Sciatic nerve (tissue), 2 donors: ENCODE measurements at regions not wholly inside any gene's neighbourhood (a gene's known extent, or its start where the extent isn't known, plus 50 kb on each side); places are given as distances from the start of the nearest gene placed in this dataset.
A peak's percentile ranks its signal among the peaks of the same experiment; 100 is the strongest.

ENCODE experiments used
- ATAC-seq: fragments of 200-7000 bp; cut with Tn5 transposase; one replicate; pipeline ENCODE4 v1.9.1; 2020; ENCODE audit warnings: mild to moderate bottlenecking, moderate library complexity
- DNase-seq: peaks from one replicate; pipeline ENCODE4 v3.0.0-alpha.2; 2020; ENCODE audit warnings: low spot score
- intact Hi-C: fragments of 100-400 bp; cut with DNase I; formaldehyde crosslinking; loops from one replicate; pipeline ENCODE4 v1.14.2; 2022
- donor health status: DM: no; HTN: no; CAD: no.
- donor health status: DM: no; HTN: no; CAD: no.

- ATAC-seq: peak; percentile 71
- no peak for DNase-seq
- intact Hi-C loops: no loop called here
Measured at GRCh38 chr6:169343886-169344749, 90.5 kb upstream of the THBS2 start.

- ATAC-seq (no peak), DNase-seq (no peak)
- intact Hi-C loops: no loop called here
Measured at GRCh38 chr6:169342710-169343109, 89.1 kb upstream of the THBS2 start.

- ATAC-seq (no peak), DNase-seq (no peak)
- intact Hi-C loops: no loop called here
Measured at GRCh38 chr6:169341706-169342105, 88.1 kb upstream of the THBS2 start.

DNA sequence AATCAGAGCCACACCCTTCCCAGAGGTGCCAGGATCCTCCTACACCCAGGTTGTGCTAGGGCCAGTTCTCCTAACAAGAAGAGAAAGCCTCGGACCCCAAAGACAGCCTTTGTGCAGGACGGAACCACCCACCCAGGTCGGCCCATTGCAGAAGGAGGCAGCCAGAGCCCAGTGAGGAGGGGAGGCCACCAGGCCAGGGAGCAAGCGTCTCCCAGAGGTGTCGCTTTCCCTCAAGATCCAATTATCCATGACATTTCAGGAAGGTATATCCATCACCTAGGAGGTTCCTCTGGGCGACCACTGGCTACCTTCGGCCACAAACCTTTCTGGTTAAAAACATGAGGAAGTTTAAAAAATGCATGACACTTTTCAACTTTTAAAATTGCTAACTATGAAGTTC is 87.4 kb upstream of the THBS2 start:
- ATAC-seq (no peak), DNase-seq (no peak)
- intact Hi-C loops: no loop called here

DNA sequence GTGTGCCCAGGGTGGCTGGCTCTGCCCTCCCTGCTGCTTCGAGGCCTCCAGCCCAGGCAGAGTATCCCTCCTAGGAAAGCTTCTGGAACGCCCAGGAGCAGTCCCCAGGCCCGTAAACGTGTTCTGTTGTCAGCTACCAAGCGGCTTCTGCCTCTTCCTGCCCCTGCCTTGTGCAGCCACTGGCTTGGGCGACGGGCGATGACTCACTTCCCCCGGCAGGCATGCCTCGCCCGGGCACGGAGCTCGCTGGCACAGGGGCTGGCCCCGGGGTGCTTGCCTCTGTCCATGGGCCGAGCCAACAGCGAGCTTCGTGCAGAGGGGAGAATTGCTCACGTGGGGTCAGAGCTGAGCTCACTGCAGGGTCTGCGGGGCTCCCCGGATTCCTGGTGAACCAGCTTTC is 86.7 kb upstream of the THBS2 start:
- ATAC-seq: no peak
- intact Hi-C loops: no loop called here

GRCh38 chr6:169339731-169340309 is 86.2 kb upstream of the THBS2 start:
- DNase-seq: no peak
- intact Hi-C loops: no loop called here
- ATAC-seq: no peak

More for the DNA sequence above, 86.7 kb upstream of the THBS2 start:
- no peak for DNase-seq

GRCh38 chr6:169339025-169339424 is 85.4 kb upstream of the THBS2 start:
- DNase-seq (no peak), ATAC-seq (no peak)
- intact Hi-C loops: no loop called here

GRCh38 chr6:169337886-169338445 is 84.3 kb upstream of the THBS2 start:
- DNase-seq: no peak
- intact Hi-C loops: no loop called here
- no peak for ATAC-seq

GRCh38 chr6:169335301-169335700 is 81.7 kb upstream of the THBS2 start:
- intact Hi-C loops: no loop called here
- DNase-seq (no peak), ATAC-seq (no peak)

DNA sequence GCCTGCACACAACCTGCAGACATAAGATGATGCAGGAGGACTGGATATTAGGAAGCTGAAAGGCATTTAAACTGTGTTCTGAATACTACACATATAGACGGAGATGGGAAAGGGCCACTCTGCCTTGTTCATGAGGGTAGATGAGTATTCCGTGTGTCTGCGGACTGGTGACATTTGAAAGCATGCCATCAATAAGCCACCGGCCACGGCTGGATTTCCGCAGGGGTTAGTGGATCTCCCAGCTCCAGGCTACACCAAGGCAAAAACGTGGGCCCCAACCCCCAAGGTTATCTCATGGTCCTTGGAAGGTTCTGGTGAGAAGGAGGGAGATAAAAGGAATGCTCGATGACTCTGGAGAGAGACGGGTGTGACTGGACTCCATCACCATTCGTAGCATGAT is 78.6 kb upstream of the THBS2 start:
- DNase-seq: no peak
- intact Hi-C loops: no loop called here
- ATAC-seq: no peak

GRCh38 chr6:169328112-169328801 is 74.6 kb upstream of the THBS2 start:
- ATAC-seq (no peak), DNase-seq (no peak)
- intact Hi-C loops: no loop called here

GRCh38 chr6:169326067-169326799 is 72.6 kb upstream of the THBS2 start:
- intact Hi-C loops: no loop called here
- ATAC-seq: peak; percentile 36
- DNase-seq: peak; percentile 55

- DNase-seq: peak; percentile 31
- ATAC-seq: no peak
- intact Hi-C loops: no loop called here
Measured at GRCh38 chr6:169324656-169325459, 71.2 kb upstream of the THBS2 start.

DNA sequence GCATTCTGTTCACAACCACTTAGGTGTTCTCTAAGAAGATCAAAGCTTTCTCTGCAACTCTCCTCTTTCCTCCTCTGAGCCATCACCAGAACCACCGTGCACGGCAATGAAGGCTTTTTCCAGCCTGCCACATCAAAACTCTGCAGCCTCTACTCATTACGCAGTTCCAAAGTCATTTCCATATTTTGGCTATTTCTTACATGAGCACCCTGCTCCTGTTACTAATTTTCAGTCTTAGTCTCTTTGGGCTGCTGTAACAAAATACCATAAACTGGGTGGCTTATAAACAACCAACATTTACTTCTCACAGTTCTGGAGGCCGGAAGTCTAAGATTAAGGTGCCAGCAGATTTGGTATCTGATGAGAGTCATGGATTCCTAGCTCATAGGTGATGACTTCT is 70.4 kb upstream of the THBS2 start:
- ATAC-seq (no peak), DNase-seq (no peak)
- intact Hi-C loops: no loop called here

DNA sequence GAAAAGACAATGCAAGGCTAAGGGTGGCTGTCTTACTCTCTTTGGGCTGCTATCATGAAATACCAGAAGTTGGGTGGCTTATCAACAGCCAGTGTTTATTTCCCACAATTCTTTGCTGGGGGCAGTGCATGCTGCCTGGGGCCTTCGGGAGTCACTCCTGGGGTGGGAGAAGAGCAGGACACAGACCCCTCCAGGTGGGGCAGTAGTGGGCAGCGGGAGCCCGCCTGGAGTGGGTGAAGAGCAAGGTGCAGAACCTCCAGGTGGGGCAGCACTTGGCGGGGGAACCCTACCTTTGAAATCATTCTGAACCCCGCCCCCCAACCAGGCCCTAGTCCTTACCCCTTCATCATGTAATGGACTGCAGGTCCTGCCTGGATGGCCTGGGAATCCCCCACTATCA is 69.6 kb upstream of the THBS2 start:
- no peak for DNase-seq
- intact Hi-C loops: no loop called here

DNA sequence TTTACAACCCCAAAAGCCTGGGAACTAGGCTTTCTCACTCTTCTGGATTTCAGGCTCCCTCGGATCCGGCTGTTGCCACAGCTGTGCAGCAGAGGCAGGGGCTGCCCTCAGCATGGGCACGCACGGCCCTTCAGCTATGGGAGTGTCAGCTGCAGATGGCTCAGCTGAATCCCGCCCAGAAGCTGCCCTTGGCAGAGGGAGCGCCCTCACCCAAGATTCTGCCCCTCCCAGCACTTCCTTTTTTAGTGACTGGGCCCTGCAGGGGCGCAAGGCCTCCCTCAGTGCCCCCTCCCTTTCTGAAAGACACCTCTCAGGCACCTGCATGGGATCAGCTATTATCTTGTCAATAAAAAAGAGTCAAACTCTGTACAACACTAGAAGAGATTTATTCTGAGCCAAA is 67.9 kb upstream of the THBS2 start:
- DNase-seq: no peak
- intact Hi-C loops: no loop called here
- ATAC-seq: no peak

More for the DNA sequence above, 69.6 kb upstream of the THBS2 start:
- no peak for ATAC-seq

GRCh38 chr6:169320013-169320412 is 66.4 kb upstream of the THBS2 start:
- no peak for ATAC-seq
- intact Hi-C loops: no loop called here

DNA sequence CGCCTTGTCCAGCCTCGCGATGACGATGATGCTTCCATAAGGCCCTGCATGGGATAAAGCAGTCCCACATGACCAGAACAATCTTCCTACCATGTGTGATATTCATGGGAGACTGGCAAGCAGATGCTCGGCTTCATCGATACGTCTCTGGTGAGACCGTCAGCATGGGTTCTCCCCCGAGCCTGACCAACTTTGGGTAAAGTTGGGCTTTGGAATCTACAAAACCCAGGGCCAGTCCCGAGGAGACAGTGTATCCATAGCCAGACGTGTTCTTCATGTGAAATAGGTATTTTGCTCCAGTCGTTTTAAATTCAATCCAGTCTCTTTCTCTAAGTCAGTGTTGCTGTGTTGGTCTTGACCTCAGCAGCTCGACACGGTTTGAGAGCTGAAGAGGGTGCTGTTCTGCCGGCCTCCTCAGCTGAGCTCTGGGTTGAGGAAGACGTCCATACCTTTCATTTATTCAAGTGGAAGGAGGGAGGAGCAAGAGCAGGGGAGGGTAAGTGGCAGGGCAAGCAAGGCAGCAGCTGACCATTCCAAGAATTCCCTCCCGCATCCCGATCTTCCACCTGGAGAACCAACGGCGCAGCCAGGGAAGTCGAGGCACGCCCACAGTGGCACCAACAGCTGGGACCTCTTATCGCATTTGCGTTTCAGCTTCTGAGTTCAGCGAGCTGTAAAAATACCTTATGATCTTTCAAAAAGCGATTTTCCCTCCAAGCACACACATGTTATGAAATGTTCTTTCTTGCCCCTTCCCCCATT is 64.0 kb upstream of the THBS2 start:
- ATAC-seq: no peak
- intact Hi-C loops: no loop called here
- DNase-seq: no peak

More at GRCh38 chr6:169320013-169320412, 66.4 kb upstream of the THBS2 start:
- DNase-seq: no peak
